ENCODE measurements at regions not wholly inside any gene's neighbourhood (a gene's known extent, or its start where the extent isn't known, plus 50 kb on each side); places are given as distances from the start of the nearest gene placed in this dataset.

GRCh38 chr10:55348534-55348933 is 547.5 kb upstream of the PCDH15 start (continued):
- TF ChIP-seq RXRA (IDR thresholded peaks at IDR 0.05; ENCODE audit: insufficient read depth, low read depth, low read length) (no peak), MAX (IDR thresholded peaks at IDR 0.05) (no peak), CHD2 (IDR thresholded peaks at IDR 0.05; ENCODE audit: low read length) (no peak), TAF7 (optimal IDR thresholded peaks at IDR 0.05; ENCODE audit: borderline replicate concordance, low read depth, low read length) (no peak)
- TF ChIP-seq, protein P1, sequence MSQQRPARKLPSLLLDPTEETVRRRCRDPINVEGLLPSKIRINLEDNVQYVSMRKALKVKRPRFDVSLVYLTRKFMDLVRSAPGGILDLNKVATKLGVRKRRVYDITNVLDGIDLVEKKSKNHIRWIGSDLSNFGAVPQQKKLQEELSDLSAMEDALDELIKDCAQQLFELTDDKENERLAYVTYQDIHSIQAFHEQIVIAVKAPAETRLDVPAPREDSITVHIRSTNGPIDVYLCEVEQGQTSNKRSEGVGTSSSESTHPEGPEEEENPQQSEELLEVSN (IDR thresholded peaks at IDR 0.05): no peak

Measured in H1 (cell line).